ENCODE measurements at regions not wholly inside any gene's neighbourhood (a gene's known extent, or its start where the extent isn't known, plus 50 kb on each side); places are given as distances from the start of the nearest gene placed in this dataset.

- H3K4me1 Mint-ChIP-seq (ENCODE audit: unreplicated experiment): peaks cover 16% of the 10 kb centered on the region
- no peaks in the 10 kb centered on the region for H3K36me3 Mint-ChIP-seq (ENCODE audit: low read depth, unreplicated experiment)
- DNase-seq (ENCODE audit: low spot score): no peak
- H3K27ac Mint-ChIP-seq (ENCODE audit: unreplicated experiment): no peak overlapping the region
- no peak overlapping the region for H3K4me3 Mint-ChIP-seq (ENCODE audit: unreplicated experiment)
- no peaks in the 10 kb centered on the region for H3K9me3 Mint-ChIP-seq (ENCODE audit: unreplicated experiment)
- no peaks in the 10 kb centered on the region for H3K27me3 Mint-ChIP-seq (ENCODE audit: unreplicated experiment)
- TF ChIP-seq CTCF (IDR thresholded peaks at IDR 0.05; ENCODE audit: unreplicated experiment): no peak
Observed at GRCh38 chr3:194830978-194831377, 145.3 kb downstream of the FAM43A start.

- Mint-ChIP-seq H3K4me1 (ENCODE audit: unreplicated experiment) (peaks cover 16% of the 10 kb centered on the region), H3K27me3 (ENCODE audit: unreplicated experiment) (no peaks in the 10 kb centered on the region), H3K4me3 (ENCODE audit: unreplicated experiment) (no peak overlapping the region), H3K36me3 (ENCODE audit: low read depth, unreplicated experiment) (no peaks in the 10 kb centered on the region), H3K27ac (ENCODE audit: unreplicated experiment) (no peak overlapping the region), H3K9me3 (ENCODE audit: unreplicated experiment) (no peaks in the 10 kb centered on the region)
- no peak for TF ChIP-seq CTCF (IDR thresholded peaks at IDR 0.05; ENCODE audit: unreplicated experiment)
- DNase-seq (ENCODE audit: low spot score): no peak
Observed at GRCh38 chr3:194832346-194833104, 146.8 kb downstream of the FAM43A start.

GRCh38 chr3:194833114-194833910 is 147.6 kb downstream of the FAM43A start:
- H3K9me3 Mint-ChIP-seq (ENCODE audit: unreplicated experiment): no peaks in the 10 kb centered on the region
- DNase-seq (ENCODE audit: low spot score): no peak
- no peaks in the 10 kb centered on the region for H3K27me3 Mint-ChIP-seq (ENCODE audit: unreplicated experiment)
- peaks cover 16% of the 10 kb centered on the region for H3K4me1 Mint-ChIP-seq (ENCODE audit: unreplicated experiment)
- TF ChIP-seq CTCF (IDR thresholded peaks at IDR 0.05; ENCODE audit: unreplicated experiment): no peak
- H3K36me3 Mint-ChIP-seq (ENCODE audit: low read depth, unreplicated experiment): no peaks in the 10 kb centered on the region
- H3K27ac Mint-ChIP-seq (ENCODE audit: unreplicated experiment): no peak overlapping the region
- H3K4me3 Mint-ChIP-seq (ENCODE audit: unreplicated experiment): no peak overlapping the region

GRCh38 chr3:194836661-194837060 is 151.0 kb downstream of the FAM43A start:
- Mint-ChIP-seq H3K27ac (ENCODE audit: unreplicated experiment) (no peak overlapping the region), H3K4me1 (ENCODE audit: unreplicated experiment) (peaks cover 8% of the 10 kb centered on the region), H3K4me3 (ENCODE audit: unreplicated experiment) (no peak overlapping the region), H3K36me3 (ENCODE audit: low read depth, unreplicated experiment) (no peaks in the 10 kb centered on the region), H3K9me3 (ENCODE audit: unreplicated experiment) (no peaks in the 10 kb centered on the region), H3K27me3 (ENCODE audit: unreplicated experiment) (no peaks in the 10 kb centered on the region)
- TF ChIP-seq CTCF (IDR thresholded peaks at IDR 0.05; ENCODE audit: unreplicated experiment): no peak
- no peak for DNase-seq (ENCODE audit: low spot score)

Data from endothelial cell (in vitro differentiated cells).